ENCODE measurements at regions not wholly inside any gene's neighbourhood (a gene's known extent, or its start where the extent isn't known, plus 50 kb on each side); places are given as distances from the start of the nearest gene placed in this dataset.

- DNase-seq (ENCODE audit: low spot score): no peak
Observed at GRCh38 chr10:71023704-71024283, 135.4 kb upstream of the PCBD1 start.

GRCh38 chr10:71024490-71024889 is 136.1 kb upstream of the PCBD1 start:
- no peak for DNase-seq (ENCODE audit: low spot score)

GRCh38 chr10:71025535-71025934 is 137.2 kb upstream of the PCBD1 start:
- DNase-seq (ENCODE audit: low spot score): no peak

- DNase-seq (ENCODE audit: low spot score): no peak
Observed at GRCh38 chr10:71028066-71028465, 139.7 kb upstream of the PCBD1 start.

- no peak for DNase-seq (ENCODE audit: low spot score)
Observed at GRCh38 chr10:71029411-71029892, 141.1 kb upstream of the PCBD1 start.

- no peak for DNase-seq (ENCODE audit: low spot score)
Observed at GRCh38 chr10:71029907-71030306, 141.5 kb upstream of the PCBD1 start.

GRCh38 chr10:71031026-71031425 is 142.7 kb upstream of the PCBD1 start:
- DNase-seq (ENCODE audit: low spot score): no peak

GRCh38 chr10:71031603-71032002 is 143.2 kb upstream of the PCBD1 start:
- no peak for DNase-seq (ENCODE audit: low spot score)

GRCh38 chr10:71032887-71033286 is 144.5 kb upstream of the PCBD1 start:
- DNase-seq (ENCODE audit: low spot score): no peak

GRCh38 chr10:71033396-71033980 is 145.1 kb upstream of the PCBD1 start:
- no peak for DNase-seq (ENCODE audit: low spot score)

GRCh38 chr10:71035511-71036296 is 147.3 kb upstream of the PCBD1 start:
- no peak for DNase-seq (ENCODE audit: low spot score)

GRCh38 chr10:71036297-71036966 is 148.1 kb upstream of the PCBD1 start:
- no peak for DNase-seq (ENCODE audit: low spot score)

- no peak for DNase-seq (ENCODE audit: low spot score)
Observed at GRCh38 chr10:71038091-71038633, 149.8 kb upstream of the PCBD1 start.

GRCh38 chr10:71038921-71039320 is 150.6 kb upstream of the PCBD1 start:
- no peak for DNase-seq (ENCODE audit: low spot score)

GRCh38 chr10:71039551-71039950 is 151.2 kb upstream of the PCBD1 start:
- DNase-seq (ENCODE audit: low spot score): no peak

GRCh38 chr10:71040343-71040742 is 152.0 kb upstream of the PCBD1 start:
- DNase-seq (ENCODE audit: low spot score): no peak

- DNase-seq (ENCODE audit: low spot score): no peak
Observed at GRCh38 chr10:71040846-71041605, 152.7 kb upstream of the PCBD1 start.

GRCh38 chr10:71042216-71042615 is 153.9 kb upstream of the PCBD1 start:
- DNase-seq (ENCODE audit: low spot score): no peak

GRCh38 chr10:71042699-71043098 is 154.3 kb upstream of the PCBD1 start:
- DNase-seq (ENCODE audit: low spot score): no peak

GRCh38 chr10:71043858-71044257 is 155.5 kb upstream of the PCBD1 start:
- no peak for DNase-seq (ENCODE audit: low spot score)

GRCh38 chr10:71044720-71045119 is 156.4 kb upstream of the PCBD1 start:
- DNase-seq (ENCODE audit: low spot score): no peak
